Neutrophil (primary cell): ENCODE measurements at regions not wholly inside any gene's neighbourhood (a gene's known extent, or its start where the extent isn't known, plus 50 kb on each side); places are given as distances from the start of the nearest gene placed in this dataset.

Source experiments
- H3K27ac ChIP-seq: fragments of 200-600 bp; sonication (generic); 2 replicates; pipeline ENCODE4 v1.5.1; 2016; ENCODE audit warnings: mild to moderate bottlenecking, moderate library complexity
- H3K27me3 ChIP-seq: fragments of 200-600 bp; sonication (generic); 2 replicates; pipeline ENCODE4 v1.6.0; 2016; ENCODE audit warnings: mild to moderate bottlenecking
- H3K36me3 ChIP-seq: fragments of 200-600 bp; sonication (generic); 2 replicates; pipeline ENCODE4 v1.5.1; 2017
- H3K4me1 ChIP-seq, 2 experiments: fragments of 200-600 bp in 1 of 2; sonication (generic) in 1 of 2; 1 replicate in 1 of 2; 2 replicates in 1 of 2; pipeline versions ENCODE4 v1.5.1 to v1.6.1; 2013 to 2016; ENCODE audit warnings: low read depth in 1 of 2, low read length in 1 of 2, mild to moderate bottlenecking in 1 of 2, moderate library complexity in 1 of 2; ENCODE audit not compliant: control insufficient read depth in 1 of 2, insufficient read depth in 1 of 2
- H3K4me3 ChIP-seq, 2 experiments: fragments of 200-600 bp in 1 of 2; sonication (generic) in 1 of 2; 1 replicate in 1 of 2; 2 replicates in 1 of 2; pipeline ENCODE4 v1.5.1; 2013 to 2016; ENCODE audit warnings: low read depth in 1 of 2, low read length in 1 of 2, mild to moderate bottlenecking in 1 of 2, moderate library complexity in 1 of 2
- H3K9me3 ChIP-seq: fragments of 200-600 bp; sonication (generic); 2 replicates; pipeline ENCODE4 v1.5.1; 2016
- TF ChIP-seq, protein P1 (sequence below): fragments of 200-600 bp; sonication (generic); IDR thresholded peaks from 2 replicates; pipeline ENCODE4 v1.5.1; 2016; ENCODE audit warnings: antibody characterized with exemption

DNA sequence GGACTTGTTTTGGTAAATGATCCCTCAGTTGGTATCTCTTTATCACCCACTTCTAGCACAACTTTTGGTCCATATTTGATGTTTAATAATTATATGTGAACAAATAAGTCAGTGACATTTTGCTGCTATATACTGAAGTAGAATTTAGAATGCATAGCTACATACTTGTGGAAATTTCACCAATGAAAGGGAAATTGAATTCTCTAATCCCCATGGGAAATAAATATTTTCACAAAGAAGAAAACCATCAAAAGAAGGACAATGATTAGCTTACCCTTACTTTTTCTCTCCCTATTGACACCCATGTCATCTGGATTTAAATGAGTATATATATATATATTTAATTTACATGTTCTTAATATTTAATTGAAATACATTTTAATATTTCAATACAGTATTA is 94.3 kb upstream of the DAB2 start:
- TF ChIP-seq, protein P1, sequence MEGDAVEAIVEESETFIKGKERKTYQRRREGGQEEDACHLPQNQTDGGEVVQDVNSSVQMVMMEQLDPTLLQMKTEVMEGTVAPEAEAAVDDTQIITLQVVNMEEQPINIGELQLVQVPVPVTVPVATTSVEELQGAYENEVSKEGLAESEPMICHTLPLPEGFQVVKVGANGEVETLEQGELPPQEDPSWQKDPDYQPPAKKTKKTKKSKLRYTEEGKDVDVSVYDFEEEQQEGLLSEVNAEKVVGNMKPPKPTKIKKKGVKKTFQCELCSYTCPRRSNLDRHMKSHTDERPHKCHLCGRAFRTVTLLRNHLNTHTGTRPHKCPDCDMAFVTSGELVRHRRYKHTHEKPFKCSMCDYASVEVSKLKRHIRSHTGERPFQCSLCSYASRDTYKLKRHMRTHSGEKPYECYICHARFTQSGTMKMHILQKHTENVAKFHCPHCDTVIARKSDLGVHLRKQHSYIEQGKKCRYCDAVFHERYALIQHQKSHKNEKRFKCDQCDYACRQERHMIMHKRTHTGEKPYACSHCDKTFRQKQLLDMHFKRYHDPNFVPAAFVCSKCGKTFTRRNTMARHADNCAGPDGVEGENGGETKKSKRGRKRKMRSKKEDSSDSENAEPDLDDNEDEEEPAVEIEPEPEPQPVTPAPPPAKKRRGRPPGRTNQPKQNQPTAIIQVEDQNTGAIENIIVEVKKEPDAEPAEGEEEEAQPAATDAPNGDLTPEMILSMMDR = no peak
- Histone ChIP-seq H3K4me3 (no peak overlapping the region), H3K27me3 (no peaks in the 10 kb centered on the region), H3K27ac (no peak overlapping the region), H3K36me3 (no peaks in the 10 kb centered on the region), H3K9me3 (no peaks in the 10 kb centered on the region), H3K4me1 (peaks cover 0 to 3% of the 10 kb centered on the region in 2 experiments)

DNA sequence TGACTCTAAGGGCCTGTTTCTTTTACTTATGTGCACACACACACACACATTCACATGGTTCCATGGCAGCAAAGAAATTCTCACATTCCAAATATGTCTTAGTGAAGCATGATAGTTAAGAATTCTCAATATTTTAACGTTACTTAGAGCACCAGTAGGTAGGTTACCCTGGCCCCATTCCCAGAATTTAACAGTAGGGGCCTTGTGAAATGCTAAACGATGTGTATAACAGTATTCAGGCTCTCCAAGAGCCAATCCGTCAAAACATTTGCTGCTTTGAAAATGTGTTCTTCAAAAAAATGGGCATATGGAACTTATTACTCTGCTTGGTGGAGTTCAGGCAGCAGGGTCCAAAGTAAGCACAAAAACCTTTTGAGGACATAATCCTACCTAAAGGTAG is 93.7 kb upstream of the DAB2 start:
- H3K4me1 ChIP-seq = peaks cover 0 to 3% of the 10 kb centered on the region in 2 experiments
- TF ChIP-seq, protein P1 = no peak
- no peak overlapping the region for H3K27ac ChIP-seq
- H3K36me3 ChIP-seq = no peaks in the 10 kb centered on the region
- no peak overlapping the region for H3K4me3 ChIP-seq
- no peaks in the 10 kb centered on the region for H3K27me3 ChIP-seq
- no peaks in the 10 kb centered on the region for H3K9me3 ChIP-seq

DNA sequence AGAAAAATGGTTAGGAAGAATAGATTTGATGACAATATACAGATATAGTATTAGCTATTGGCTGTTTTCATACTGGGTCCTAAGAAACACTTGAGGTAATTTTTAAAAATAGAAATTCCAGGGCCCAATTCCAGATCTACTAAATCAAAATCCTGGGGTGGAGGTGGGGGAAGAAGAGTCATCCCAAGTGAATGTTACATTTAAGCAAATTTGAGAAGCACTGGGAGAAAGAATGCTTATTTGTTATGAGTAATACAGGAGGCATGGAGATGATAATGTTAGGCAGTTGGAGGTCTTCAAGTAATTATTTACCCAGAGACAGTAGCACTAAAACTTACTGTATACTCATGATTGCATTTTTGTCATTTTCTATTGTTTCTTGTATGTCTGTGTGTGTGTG is 93.0 kb upstream of the DAB2 start:
- H3K4me1 ChIP-seq = peaks cover 0 to 3% of the 10 kb centered on the region in 2 experiments
- H3K27ac ChIP-seq = no peak overlapping the region

DNA sequence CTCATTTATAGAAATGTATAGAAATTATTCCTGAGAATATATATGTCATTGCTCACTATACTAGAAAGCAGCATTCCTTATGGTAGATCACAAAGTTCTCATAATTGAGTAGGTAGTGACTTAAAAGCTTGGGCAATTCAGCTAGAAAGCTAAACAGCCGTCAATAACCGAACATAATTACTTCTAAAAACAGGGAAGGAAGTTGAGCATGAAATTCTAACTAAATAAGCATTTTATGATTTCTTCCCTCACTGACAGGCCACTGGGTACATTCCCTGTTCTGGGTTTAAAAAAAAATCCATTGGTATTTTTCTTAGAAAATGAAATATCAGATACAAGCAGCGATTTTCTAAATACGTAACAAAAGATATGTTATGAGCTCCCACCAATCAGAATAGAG is 91.1 kb upstream of the DAB2 start:
- Histone ChIP-seq H3K27ac (no peak overlapping the region), H3K4me1 (peaks cover 0 to 3% of the 10 kb centered on the region in 2 experiments), H3K9me3 (no peaks in the 10 kb centered on the region), H3K27me3 (no peaks in the 10 kb centered on the region), H3K36me3 (no peaks in the 10 kb centered on the region), H3K4me3 (no peak overlapping the region)
- TF ChIP-seq, protein P1 = no peak

More for the DNA sequence above, 93.0 kb upstream of the DAB2 start:
- Histone ChIP-seq H3K9me3 (no peaks in the 10 kb centered on the region), H3K4me3 (no peak overlapping the region), H3K27me3 (no peaks in the 10 kb centered on the region), H3K36me3 (no peaks in the 10 kb centered on the region)
- TF ChIP-seq, protein P1 = no peak

DNA sequence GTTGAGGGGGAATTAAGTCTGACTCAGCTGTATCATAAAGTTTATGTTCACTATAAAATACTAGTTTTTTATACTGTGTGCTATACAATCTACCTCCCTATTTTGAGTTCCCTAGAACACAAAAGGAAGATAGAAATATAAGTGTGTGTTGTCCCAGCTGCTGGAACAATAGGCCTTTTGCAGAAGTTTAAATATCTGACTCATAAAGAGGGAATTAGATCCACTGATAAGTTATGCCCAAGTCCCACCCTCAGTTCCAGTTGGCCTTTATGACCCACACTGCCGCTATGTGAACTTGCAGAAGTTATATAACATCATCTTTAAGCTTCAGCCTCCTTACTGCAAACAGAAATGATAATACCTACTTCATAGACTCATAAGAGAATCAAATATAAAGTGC is 88.5 kb upstream of the DAB2 start:
- Histone ChIP-seq H3K36me3 (no peaks in the 10 kb centered on the region), H3K27me3 (no peaks in the 10 kb centered on the region), H3K9me3 (no peaks in the 10 kb centered on the region), H3K4me3 (no peak overlapping the region), H3K4me1 (no peaks in the 10 kb centered on the region), H3K27ac (no peak overlapping the region)
- TF ChIP-seq, protein P1 = no peak

DNA sequence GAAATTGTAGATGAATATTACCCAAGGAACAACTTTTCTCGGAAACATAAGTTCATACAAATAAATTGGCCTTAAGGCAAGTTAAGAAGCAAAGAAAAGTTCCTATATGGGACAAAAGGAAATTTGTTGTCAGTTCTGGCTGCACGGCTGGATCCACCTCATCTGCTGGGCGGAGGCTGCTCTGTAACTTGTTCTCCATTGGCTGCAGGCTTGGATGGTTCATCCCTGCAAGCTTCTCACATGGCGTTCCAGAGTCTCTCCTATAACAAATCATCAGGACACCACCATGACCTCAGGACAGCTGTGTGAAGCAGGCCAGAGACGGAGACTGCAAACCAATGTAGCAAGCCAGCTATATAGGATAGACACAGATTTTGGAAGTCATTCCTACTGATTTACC is 81.4 kb upstream of the DAB2 start:
- Histone ChIP-seq H3K4me1 (no peaks in the 10 kb centered on the region), H3K27ac (no peak overlapping the region), H3K4me3 (no peak overlapping the region), H3K9me3 (no peaks in the 10 kb centered on the region), H3K27me3 (no peaks in the 10 kb centered on the region), H3K36me3 (no peaks in the 10 kb centered on the region)
- TF ChIP-seq, protein P1 = no peak
